GM21825 (cell line): ENCODE measurements at regions not wholly inside any gene's neighbourhood (a gene's known extent, or its start where the extent isn't known, plus 50 kb on each side); places are given as distances from the start of the nearest gene placed in this dataset.
"Not testable (repeated sequence)": the region's sequence is repeated elsewhere in the genome, so short reads cannot be mapped to it uniquely, and the experiment has no call there.

ENCODE experiments used
- ATAC-seq: cut with Tn5 transposase; IDR thresholded peaks from one replicate; pipeline ENCODE4 v1.9.1; 2021; ENCODE audit warnings: mild to moderate bottlenecking, moderate library complexity; ENCODE audit not compliant: unreplicated experiment

GRCh38 chr2:36235882-36236281, 119.7 kb upstream of the CRIM1 start:
- ATAC-seq: no peak

- no peak for ATAC-seq
Measured at GRCh38 chr2:36235426-36235825, 120.2 kb upstream of the CRIM1 start.

GRCh38 chr2:36223259-36223658, 132.3 kb upstream of the CRIM1 start:
- no peak for ATAC-seq

GRCh38 chr2:36222485-36222884, 133.1 kb upstream of the CRIM1 start:
- no peak for ATAC-seq

GRCh38 chr2:36214691-36215090, 140.9 kb upstream of the CRIM1 start:
- ATAC-seq: no peak

GRCh38 chr2:36203366-36203765, 152.2 kb upstream of the CRIM1 start:
- ATAC-seq: no peak

GRCh38 chr2:36197181-36197971, 158.2 kb upstream of the CRIM1 start:
- no peak for ATAC-seq

GRCh38 chr2:36193680-36194079, 161.9 kb upstream of the CRIM1 start:
- no peak for ATAC-seq

GRCh38 chr2:36192983-36193382, 162.6 kb upstream of the CRIM1 start:
- no peak for ATAC-seq

- no peak for ATAC-seq
Measured at GRCh38 chr2:36190097-36190496, 165.5 kb upstream of the CRIM1 start.

- no peak for ATAC-seq
Measured at GRCh38 chr2:36185624-36186023, 170.0 kb upstream of the CRIM1 start.

GRCh38 chr2:36184848-36185247, 170.7 kb upstream of the CRIM1 start:
- no peak for ATAC-seq

- not testable (repeated sequence) for ATAC-seq
Measured at GRCh38 chr2:36180789-36181482, 174.6 kb upstream of the CRIM1 start.

- not testable (repeated sequence) for ATAC-seq
Measured at GRCh38 chr2:36180293-36180692, 175.3 kb upstream of the CRIM1 start.

GRCh38 chr2:36179668-36180269, 175.8 kb upstream of the CRIM1 start:
- ATAC-seq: not testable (repeated sequence)

- no peak for ATAC-seq
Measured at GRCh38 chr2:36178384-36178783, 177.2 kb upstream of the CRIM1 start.

- no peak for ATAC-seq
Measured at GRCh38 chr2:36177282-36177681, 178.3 kb upstream of the CRIM1 start.

- no peak for ATAC-seq
Measured at GRCh38 chr2:36174920-36175319, 180.7 kb upstream of the CRIM1 start.

GRCh38 chr2:36173760-36174404, 181.7 kb upstream of the CRIM1 start:
- no peak for ATAC-seq

- no peak for ATAC-seq
Measured at GRCh38 chr2:36172824-36173223, 182.8 kb upstream of the CRIM1 start.

GRCh38 chr2:36170805-36171204, 184.8 kb upstream of the CRIM1 start:
- no peak for ATAC-seq
